Right lobe of liver (tissue), 4 donors: ENCODE measurements at regions not wholly inside any gene's neighbourhood (a gene's known extent, or its start where the extent isn't known, plus 50 kb on each side); places are given as distances from the start of the nearest gene placed in this dataset.

Source experiments
- CTCF ChIP-seq, 4 donors: fragments of 200-600 bp in 3 of 4; fragments of 450-650 bp in 1 of 4; IDR thresholded peaks; one replicate each; pipeline versions ENCODE4 v1.5.1 to v1.8.0; 2016 to 2022; ENCODE audit warnings: antibody characterized with exemption in 4 of 4, mild to moderate bottlenecking in 2 of 4
- POLR2A ChIP-seq: fragments of 450-650 bp; IDR thresholded peaks from one replicate; pipeline ENCODE4 v1.6.1; 2017; ENCODE audit warnings: antibody characterized with exemption, mild to moderate bottlenecking
- donor health status: DM: no; HTN: no; CAD: no.
- donor health status: DM: no; HTN: no; CAD: no.
- donor health status: DM: no; HTN: yes; CAD: no.

GRCh38 chr18:27717816-27718215 is 459.1 kb downstream of the CDH2 start:
- TF ChIP-seq CTCF (IDR thresholded peaks at IDR 0.05) (no peak), POLR2A (no peak)
